ENCODE measurements at regions not wholly inside any gene's neighbourhood (a gene's known extent, or its start where the extent isn't known, plus 50 kb on each side); places are given as distances from the start of the nearest gene placed in this dataset.

DNA sequence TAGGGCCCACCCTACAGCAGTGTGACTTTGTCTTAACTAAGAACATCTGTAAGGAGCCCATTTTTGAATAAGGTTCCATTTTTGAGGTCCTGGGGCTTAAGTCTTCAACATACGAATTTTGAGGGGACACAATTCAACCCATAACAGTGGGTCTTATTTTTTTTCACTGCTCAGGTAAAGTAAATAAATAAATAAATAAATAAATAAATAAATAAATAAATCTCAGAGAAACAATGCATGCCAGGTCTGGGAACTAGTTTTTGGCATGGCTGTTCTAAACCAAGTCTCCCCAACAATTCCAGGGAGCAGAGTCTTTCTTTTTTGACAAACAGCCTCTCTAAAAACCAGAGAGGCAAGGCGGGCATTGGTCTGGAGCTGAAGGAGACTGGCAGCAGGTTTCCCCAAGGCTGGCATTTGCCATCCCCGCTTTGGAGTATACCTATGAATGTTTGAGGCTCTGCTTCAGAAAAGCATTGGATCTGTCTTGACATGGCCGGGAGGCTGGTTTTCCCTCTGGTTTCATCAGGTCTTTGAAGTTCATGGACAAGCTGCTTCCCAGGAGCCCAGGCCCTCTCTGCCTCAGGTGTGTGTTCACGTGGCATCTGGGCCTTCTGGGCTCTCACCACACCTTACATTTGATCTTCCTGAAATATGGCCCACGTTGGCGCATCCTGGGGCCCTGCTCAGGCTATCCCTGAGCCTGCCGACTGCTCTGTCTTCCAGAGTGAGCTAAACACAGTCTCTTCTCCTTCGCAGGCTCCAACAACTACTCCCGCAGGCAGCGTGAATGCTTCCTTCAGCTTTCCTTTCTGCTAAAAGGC lies 545.2 kb downstream of the BCL11B start:
- Histone ChIP-seq H3K27ac (ENCODE audit: low read depth in 2 of 2, low read length in 2 of 2) (no peak overlapping the region), H3K27me3 (ENCODE audit: control insufficient read depth, insufficient read depth, low read length) (no peaks in the 10 kb centered on the region), H3K36me3 (ENCODE audit: control insufficient read depth in 2 of 3, insufficient read depth in 3 of 3, low read length in 3 of 3) (no peaks in the 10 kb centered on the region), H3K4me3 (ENCODE audit: low read length in 3 of 3) (no peak overlapping the region), H3K9me3 (ENCODE audit: control insufficient read depth in 2 of 3, insufficient read depth in 1 of 3, low read length in 3 of 3) (no peaks in the 10 kb centered on the region), H3K4me1 (ENCODE audit: control insufficient read depth in 2 of 3, insufficient read depth in 2 of 3, low read depth in 1 of 3, low read length in 3 of 3) (no peaks in the 10 kb centered on the region), H3K9ac (ENCODE audit: low read length in 3 of 3) (no peak overlapping the region)
- TF ChIP-seq CTCF (IDR thresholded peaks at IDR 0.05; ENCODE audit: borderline replicate concordance, extremely low read depth, insufficient read depth) = no peak
- intact Hi-C loops (cut with DNase I) = no loop called here
- no peak for FAIRE-seq
- no peak for DNase-seq

GRCh38 chr14:98728024-98728423 lies 544.0 kb downstream of the BCL11B start:
- DNase-seq (no peak), FAIRE-seq (no peak)
- H3K36me3 ChIP-seq (ENCODE audit: control insufficient read depth in 2 of 3, insufficient read depth in 3 of 3, low read length in 3 of 3) = no peaks in the 10 kb centered on the region
- no peak overlapping the region for H3K9ac ChIP-seq (ENCODE audit: low read length in 3 of 3)
- H3K4me3 ChIP-seq (ENCODE audit: low read length in 3 of 3) = no peak overlapping the region
- no peaks in the 10 kb centered on the region for H3K9me3 ChIP-seq (ENCODE audit: control insufficient read depth in 2 of 3, insufficient read depth in 1 of 3, low read length in 3 of 3)
- no peaks in the 10 kb centered on the region for H3K4me1 ChIP-seq (ENCODE audit: control insufficient read depth in 2 of 3, insufficient read depth in 2 of 3, low read depth in 1 of 3, low read length in 3 of 3)
- no peak overlapping the region for H3K27ac ChIP-seq (ENCODE audit: low read depth in 2 of 2, low read length in 2 of 2)
- no peaks in the 10 kb centered on the region for H3K27me3 ChIP-seq (ENCODE audit: control insufficient read depth, insufficient read depth, low read length)
- TF ChIP-seq CTCF (IDR thresholded peaks at IDR 0.05; ENCODE audit: borderline replicate concordance, extremely low read depth, insufficient read depth) = no peak
- intact Hi-C loops (cut with DNase I) = no loop called here

DNA sequence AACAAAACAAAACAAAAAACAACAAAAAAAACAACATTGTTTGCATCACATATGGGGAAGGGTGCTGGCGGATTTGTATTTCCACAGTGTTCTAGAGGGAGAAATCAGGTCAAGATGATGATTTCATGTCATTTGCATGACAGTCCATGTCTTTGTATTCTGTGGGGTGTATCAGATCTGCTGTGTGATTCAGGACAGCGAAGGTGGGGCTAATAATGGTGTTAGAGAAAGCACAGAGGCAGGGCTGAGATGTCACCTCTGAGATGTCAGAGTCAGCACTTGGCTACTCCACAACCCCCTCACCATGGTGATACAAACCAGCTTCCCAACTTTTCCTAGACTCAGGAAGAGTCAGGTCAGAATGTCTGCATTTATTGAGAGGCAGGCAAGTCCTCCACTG lies 543.2 kb downstream of the BCL11B start:
- no peak for FAIRE-seq
- Histone ChIP-seq H3K4me3 (ENCODE audit: low read length in 3 of 3) (no peak overlapping the region), H3K4me1 (ENCODE audit: control insufficient read depth in 2 of 3, insufficient read depth in 2 of 3, low read depth in 1 of 3, low read length in 3 of 3) (no peaks in the 10 kb centered on the region), H3K36me3 (ENCODE audit: control insufficient read depth in 2 of 3, insufficient read depth in 3 of 3, low read length in 3 of 3) (no peaks in the 10 kb centered on the region), H3K9ac (ENCODE audit: low read length in 3 of 3) (no peak overlapping the region), H3K9me3 (ENCODE audit: control insufficient read depth in 2 of 3, insufficient read depth in 1 of 3, low read length in 3 of 3) (no peaks in the 10 kb centered on the region), H3K27me3 (ENCODE audit: control insufficient read depth, insufficient read depth, low read length) (no peaks in the 10 kb centered on the region), H3K27ac (ENCODE audit: low read depth in 2 of 2, low read length in 2 of 2) (no peak overlapping the region)
- intact Hi-C loops (cut with DNase I) = no loop called here
- no peak for DNase-seq
- no peak for TF ChIP-seq CTCF (IDR thresholded peaks at IDR 0.05; ENCODE audit: borderline replicate concordance, extremely low read depth, insufficient read depth)

Measured in kidney (tissue), 13 donors.